OCI-LY7 (cell line): ENCODE measurements at regions not wholly inside any gene's neighbourhood (a gene's known extent, or its start where the extent isn't known, plus 50 kb on each side); places are given as distances from the start of the nearest gene placed in this dataset.

Experiments used
- CTCF ChIP-seq: fragments of 200-600 bp; sonication (generic); conservative IDR thresholded peaks from 2 replicates; pipeline ENCODE4 v1.5.1; 2014; ENCODE audit warnings: mild to moderate bottlenecking, antibody characterized with exemption, low read length, moderate library complexity, mixed read lengths
- EZH2phosphoT487 ChIP-seq: fragments of 200-600 bp; sonication (generic); IDR thresholded peaks from 2 replicates; pipeline ENCODE4 v1.6.1; 2018; ENCODE audit warnings: low read depth, borderline replicate concordance, mild to moderate bottlenecking, mixed run types, antibody characterized with exemption, low read length, moderate library complexity, mixed read lengths

DNA sequence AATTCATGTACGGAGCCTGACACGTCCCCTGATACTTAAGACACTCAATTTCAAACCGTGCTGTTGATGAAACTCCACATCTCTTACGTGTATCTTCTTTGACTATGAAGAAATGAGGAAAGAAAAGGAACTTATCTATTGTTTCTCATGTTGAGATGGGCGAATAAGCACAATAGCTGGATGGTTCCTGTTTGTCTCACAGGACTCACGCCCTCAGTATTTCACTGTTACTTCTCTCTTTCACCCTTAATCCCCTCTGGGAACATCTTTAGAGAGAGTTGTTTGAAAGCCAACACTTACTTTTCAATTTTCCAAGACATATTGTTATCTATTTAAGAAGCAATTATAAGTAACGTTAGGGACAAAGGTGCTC, 99.8 kb downstream of the COPS8 start:
- TF ChIP-seq CTCF (no peak), EZH2phosphoT487 (no peak)
